ENCODE measurements at regions not wholly inside any gene's neighbourhood (a gene's known extent, or its start where the extent isn't known, plus 50 kb on each side); places are given as distances from the start of the nearest gene placed in this dataset.

- TF ChIP-seq EZH2 (IDR thresholded peaks at IDR 0.05; ENCODE audit: borderline replicate concordance, insufficient read depth, low read length, poor library complexity, severe bottlenecking) = no peak
- no peak for TF ChIP-seq CTCF (IDR thresholded peaks at IDR 0.05; ENCODE audit: poor library complexity, severe bottlenecking)
- TF ChIP-seq MXI1 (conservative IDR thresholded peaks at IDR 0.05; ENCODE audit: poor library complexity, severe bottlenecking) = no peak
- no peak for TF ChIP-seq EP300 (conservative IDR thresholded peaks at IDR 0.05; ENCODE audit: poor library complexity, severe bottlenecking)
- no peak for TF ChIP-seq POLR2AphosphoS5 (IDR thresholded peaks at IDR 0.05)
- TF ChIP-seq SMC3 (conservative IDR thresholded peaks at IDR 0.05; ENCODE audit: poor library complexity) = no peak
- TF ChIP-seq TAF1 (IDR thresholded peaks at IDR 0.05; ENCODE audit: low read depth) = no peak
- TF ChIP-seq REST (IDR thresholded peaks at IDR 0.05; ENCODE audit: borderline replicate concordance) = no peak
- TF ChIP-seq RAD21 (conservative IDR thresholded peaks at IDR 0.05) = no peak
Measured at GRCh38 chr12:75846102-75846501, 185.5 kb downstream of the PHLDA1 start.

Data from neural cell (in vitro differentiated cells).